Ishikawa (cell line): ENCODE measurements at regions not wholly inside any gene's neighbourhood (a gene's known extent, or its start where the extent isn't known, plus 50 kb on each side); places are given as distances from the start of the nearest gene placed in this dataset.

Experiments used
- CEBPB ChIP-seq: IDR thresholded peaks from 2 replicates; pipeline ENCODE4 v1.6.1; 2012
- CREB1 ChIP-seq: IDR thresholded peaks from 2 replicates; pipeline ENCODE4 v1.6.1; 2012; ENCODE audit warnings: low read depth
- EGR1 ChIP-seq: IDR thresholded peaks from 2 replicates; pipeline ENCODE4 v1.6.1; 2012
- EP300 ChIP-seq: IDR thresholded peaks from 2 replicates; pipeline ENCODE4 v1.6.1; 2012; ENCODE audit warnings: borderline replicate concordance
- FOXM1 ChIP-seq: IDR thresholded peaks from 2 replicates; pipeline ENCODE4 v1.6.1; 2012; ENCODE audit warnings: low read depth, borderline replicate concordance
- MAX ChIP-seq: IDR thresholded peaks from 2 replicates; pipeline ENCODE4 v1.6.1; 2012
- NFIC ChIP-seq: IDR thresholded peaks from 2 replicates; pipeline ENCODE4 v1.6.1; 2012
- RAD21 ChIP-seq: IDR thresholded peaks from 2 replicates; pipeline ENCODE4 v1.6.1; 2012; ENCODE audit warnings: low read depth
- TAF1 ChIP-seq: IDR thresholded peaks from 2 replicates; pipeline ENCODE4 v1.6.1; 2012; ENCODE audit warnings: low read depth, mild to moderate bottlenecking
- TCF12 ChIP-seq: IDR thresholded peaks from 2 replicates; pipeline ENCODE4 v1.6.1; 2012; ENCODE audit warnings: low read depth
- TEAD4 ChIP-seq: IDR thresholded peaks from 2 replicates; pipeline ENCODE4 v1.6.1; 2012
- USF1 ChIP-seq: IDR thresholded peaks from 2 replicates; pipeline ENCODE4 v1.6.1; 2012
- YY1 ChIP-seq: IDR thresholded peaks from 2 replicates; pipeline ENCODE4 v1.6.1; 2012; ENCODE audit warnings: low read depth
- ZBTB7A ChIP-seq: IDR thresholded peaks from 2 replicates; pipeline ENCODE4 v1.6.1; 2012; ENCODE audit warnings: low read depth
- TF ChIP-seq, protein P1 (sequence below): IDR thresholded peaks from 2 replicates; pipeline ENCODE4 v1.6.1; 2012; ENCODE audit warnings: low read depth, mild to moderate bottlenecking

GRCh38 chr3:24589931-24590880, 95.6 kb upstream of the THRB start:
- TF ChIP-seq TCF12, result no peak
- TF ChIP-seq RAD21, result no peak
- no peak for TF ChIP-seq USF1
- no peak for TF ChIP-seq FOXM1
- TF ChIP-seq TEAD4, result no peak

- TF ChIP-seq CEBPB (no peak), USF1 (no peak), TAF1 (no peak), YY1 (no peak), TCF12 (no peak), CREB1 (no peak), ZBTB7A (no peak), EGR1 (no peak), TEAD4 (no peak), EP300 (no peak), MAX (no peak), RAD21 (no peak), FOXM1 (no peak), NFIC (no peak)
- TF ChIP-seq, protein P1, sequence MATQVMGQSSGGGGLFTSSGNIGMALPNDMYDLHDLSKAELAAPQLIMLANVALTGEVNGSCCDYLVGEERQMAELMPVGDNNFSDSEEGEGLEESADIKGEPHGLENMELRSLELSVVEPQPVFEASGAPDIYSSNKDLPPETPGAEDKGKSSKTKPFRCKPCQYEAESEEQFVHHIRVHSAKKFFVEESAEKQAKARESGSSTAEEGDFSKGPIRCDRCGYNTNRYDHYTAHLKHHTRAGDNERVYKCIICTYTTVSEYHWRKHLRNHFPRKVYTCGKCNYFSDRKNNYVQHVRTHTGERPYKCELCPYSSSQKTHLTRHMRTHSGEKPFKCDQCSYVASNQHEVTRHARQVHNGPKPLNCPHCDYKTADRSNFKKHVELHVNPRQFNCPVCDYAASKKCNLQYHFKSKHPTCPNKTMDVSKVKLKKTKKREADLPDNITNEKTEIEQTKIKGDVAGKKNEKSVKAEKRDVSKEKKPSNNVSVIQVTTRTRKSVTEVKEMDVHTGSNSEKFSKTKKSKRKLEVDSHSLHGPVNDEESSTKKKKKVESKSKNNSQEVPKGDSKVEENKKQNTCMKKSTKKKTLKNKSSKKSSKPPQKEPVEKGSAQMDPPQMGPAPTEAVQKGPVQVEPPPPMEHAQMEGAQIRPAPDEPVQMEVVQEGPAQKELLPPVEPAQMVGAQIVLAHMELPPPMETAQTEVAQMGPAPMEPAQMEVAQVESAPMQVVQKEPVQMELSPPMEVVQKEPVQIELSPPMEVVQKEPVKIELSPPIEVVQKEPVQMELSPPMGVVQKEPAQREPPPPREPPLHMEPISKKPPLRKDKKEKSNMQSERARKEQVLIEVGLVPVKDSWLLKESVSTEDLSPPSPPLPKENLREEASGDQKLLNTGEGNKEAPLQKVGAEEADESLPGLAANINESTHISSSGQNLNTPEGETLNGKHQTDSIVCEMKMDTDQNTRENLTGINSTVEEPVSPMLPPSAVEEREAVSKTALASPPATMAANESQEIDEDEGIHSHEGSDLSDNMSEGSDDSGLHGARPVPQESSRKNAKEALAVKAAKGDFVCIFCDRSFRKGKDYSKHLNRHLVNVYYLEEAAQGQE, result no peak
Observed at GRCh38 chr3:24591191-24591590, 96.5 kb upstream of the THRB start.

GRCh38 chr3:24591661-24592555, 97.3 kb upstream of the THRB start:
- TF ChIP-seq USF1, result no peak
- TF ChIP-seq RAD21, result no peak
- no peak for TF ChIP-seq CREB1
- TF ChIP-seq, protein P1, result no peak
- no peak for TF ChIP-seq FOXM1
- no peak for TF ChIP-seq MAX
- TF ChIP-seq NFIC, result no peak
- TF ChIP-seq YY1, result no peak
- no peak for TF ChIP-seq EP300
- no peak for TF ChIP-seq EGR1

DNA sequence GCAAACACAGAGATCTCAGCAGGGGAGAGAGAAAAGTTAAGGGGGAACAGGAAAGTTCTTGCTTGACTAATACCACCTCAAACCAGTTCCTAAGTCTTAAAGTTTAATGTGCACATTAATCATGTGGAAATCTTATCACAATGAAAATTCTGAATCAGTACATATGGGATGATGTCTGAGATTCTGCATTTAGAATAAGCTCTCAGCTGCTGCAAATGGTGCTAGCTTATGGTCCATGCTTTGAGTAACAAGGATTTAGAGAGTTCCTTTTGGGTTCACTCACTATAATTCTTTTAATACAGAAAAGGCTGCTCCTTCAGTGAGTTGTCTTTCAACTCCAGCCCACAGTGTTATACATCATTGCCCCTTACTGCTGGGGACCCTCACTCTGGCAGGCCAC, 99.5 kb upstream of the THRB start:
- no peak for TF ChIP-seq USF1
- TF ChIP-seq YY1, result no peak
- TF ChIP-seq EGR1, result no peak
- TF ChIP-seq, protein P1, result no peak
- TF ChIP-seq TCF12, result no peak
- TF ChIP-seq MAX, result no peak
- TF ChIP-seq NFIC, result no peak
